Stimulated activated CD4-positive, alpha-beta T cell treated with anti-CD3 and anti-CD28 coated beads, Interleukin-4, amount 100 ng/mL, for 48 hours (primary cell): ENCODE measurements at regions not wholly inside any gene's neighbourhood (a gene's known extent, or its start where the extent isn't known, plus 50 kb on each side); places are given as distances from the start of the nearest gene placed in this dataset.

Source experiments
- DNase-seq, 2 donors: peaks; one replicate each; pipeline ENCODE4 v3.0.0-alpha.2; 2020; ENCODE audit warnings: low read depth in 2 of 2

DNA sequence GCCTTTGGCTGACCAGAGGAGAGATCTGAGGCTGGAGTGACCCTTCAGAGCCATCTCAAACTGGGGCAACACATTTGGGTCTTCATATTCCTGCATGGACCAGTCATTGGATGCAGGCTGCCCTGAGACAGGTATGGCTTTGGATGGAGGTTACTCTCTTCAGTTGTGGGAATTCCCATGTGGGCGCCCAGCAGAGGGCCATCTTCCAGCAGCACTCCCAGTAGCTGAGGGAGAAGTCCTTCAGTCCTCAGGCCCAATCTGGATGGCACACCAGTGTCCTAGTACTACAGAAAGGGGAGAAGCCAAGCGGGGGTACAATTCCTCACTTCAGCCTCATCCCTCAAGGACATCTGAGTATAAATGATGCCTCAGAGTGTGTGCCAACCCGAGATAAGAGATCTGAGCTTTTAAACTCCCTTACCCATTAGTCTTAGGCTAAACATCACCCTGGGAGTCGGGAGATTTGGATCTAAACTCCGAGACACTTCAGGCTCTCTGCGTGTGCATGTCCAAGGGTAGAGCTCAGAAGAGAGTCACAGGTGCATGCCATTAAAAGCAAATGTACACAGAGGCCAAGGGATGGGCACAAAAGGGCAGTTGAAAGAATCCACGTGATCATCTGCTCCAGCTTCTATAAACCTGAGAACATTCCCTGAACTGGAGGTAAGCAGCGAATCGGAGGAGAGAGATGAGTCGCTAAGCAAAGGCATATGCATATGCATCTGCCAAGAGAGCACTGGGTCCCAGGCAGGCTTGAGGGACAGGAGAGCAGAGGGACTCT, 204.6 kb downstream of the CD83 start:
- DNase-seq: no peak

- no peak for DNase-seq
Observed at GRCh38 chr6:14322841-14323240, 205.3 kb downstream of the CD83 start.

- DNase-seq: no peak
Observed at GRCh38 chr6:14326774-14327173, 209.2 kb downstream of the CD83 start.

DNA sequence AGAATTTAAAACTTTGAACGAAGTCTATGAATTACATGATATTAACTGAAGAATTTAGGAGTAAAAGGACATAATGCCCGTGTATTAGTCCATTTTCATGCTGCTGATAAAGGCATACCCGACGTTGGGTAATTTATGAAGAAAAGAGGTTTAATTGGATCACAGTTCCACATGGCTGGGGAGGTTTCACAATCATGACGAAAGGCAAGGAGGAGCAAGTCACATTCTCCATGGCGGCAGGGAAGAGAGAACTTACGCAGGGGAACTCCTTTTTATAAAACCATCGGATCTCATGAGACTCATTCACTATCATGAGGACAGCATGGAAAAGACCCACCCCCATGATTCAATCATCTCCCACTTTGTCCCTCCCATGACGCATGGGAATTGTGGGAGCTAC, 210.6 kb downstream of the CD83 start:
- DNase-seq: no peak

DNA sequence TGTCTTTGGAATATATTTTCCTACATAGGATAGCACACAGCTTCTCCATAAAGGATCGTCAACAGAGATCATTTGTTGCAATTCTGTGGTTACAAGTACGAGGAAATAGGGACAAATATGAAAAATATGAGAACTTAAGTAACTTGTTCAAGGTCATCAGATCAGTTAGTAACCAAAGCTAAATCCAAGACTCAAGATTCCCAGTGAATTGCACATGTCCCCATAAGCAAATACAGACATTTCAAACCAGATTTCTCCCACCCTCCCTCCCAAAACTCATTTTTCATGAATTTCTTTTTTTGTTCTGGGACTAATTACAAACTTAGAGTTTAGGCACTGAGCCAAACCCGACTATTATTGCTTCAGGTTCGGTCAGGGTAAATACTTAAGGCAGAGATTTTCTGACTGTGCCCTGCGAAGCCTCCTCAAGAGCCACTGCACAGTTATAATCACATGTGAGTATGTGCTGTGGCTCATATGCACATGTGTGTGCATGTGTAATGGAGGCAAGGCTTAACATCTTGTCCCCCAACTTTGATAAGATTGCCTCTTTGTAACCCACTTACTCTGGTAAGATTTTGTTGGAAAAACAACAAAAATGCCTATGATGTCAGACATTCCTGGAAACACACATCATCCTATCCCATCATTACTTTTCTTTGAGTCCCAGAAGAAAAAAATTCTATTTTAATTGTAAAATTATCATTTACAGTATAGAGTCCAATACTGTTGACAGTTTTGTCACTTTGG, 216.2 kb downstream of the CD83 start:
- no peak for DNase-seq

GRCh38 chr6:14335071-14335470, 217.5 kb downstream of the CD83 start:
- no peak for DNase-seq

DNA sequence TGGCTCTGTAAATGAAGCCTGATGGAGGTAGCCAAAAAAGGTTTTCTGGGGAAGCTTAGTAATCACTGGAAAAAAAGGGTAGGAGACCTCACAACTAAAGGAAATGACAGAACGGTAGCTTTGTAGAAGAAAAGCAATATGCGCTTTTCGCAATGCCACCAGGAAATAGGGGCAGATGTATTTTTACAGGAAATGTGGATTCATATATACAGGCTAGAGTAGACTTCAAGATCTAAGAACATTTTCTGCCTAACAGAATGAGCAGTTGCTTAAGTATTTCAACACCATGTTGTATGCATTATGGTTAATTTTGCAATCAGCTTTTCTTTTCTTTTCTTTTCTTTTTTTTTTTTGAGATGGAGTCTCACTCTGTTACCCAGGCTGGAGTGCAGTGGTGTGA, 219.6 kb downstream of the CD83 start:
- DNase-seq: no peak

DNA sequence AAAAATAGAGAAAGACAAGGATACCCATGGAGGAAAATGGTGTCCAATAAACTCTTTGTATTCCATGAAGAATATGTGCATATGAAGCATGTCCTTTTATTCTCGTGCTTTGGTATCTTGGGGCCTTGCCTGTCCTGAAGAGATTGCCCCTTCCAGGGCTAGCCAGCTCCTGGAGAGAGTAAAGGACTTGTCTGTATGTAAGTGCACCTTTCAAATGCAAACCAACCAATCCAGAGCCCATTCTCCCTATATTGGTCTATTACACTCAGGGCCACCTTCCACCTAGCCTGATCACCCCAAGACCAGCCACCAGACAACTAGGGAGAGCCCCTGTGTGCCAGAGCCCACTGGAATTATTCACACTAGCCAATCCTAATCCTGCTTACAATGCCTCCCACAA, 221.6 kb downstream of the CD83 start:
- DNase-seq: no peak

DNA sequence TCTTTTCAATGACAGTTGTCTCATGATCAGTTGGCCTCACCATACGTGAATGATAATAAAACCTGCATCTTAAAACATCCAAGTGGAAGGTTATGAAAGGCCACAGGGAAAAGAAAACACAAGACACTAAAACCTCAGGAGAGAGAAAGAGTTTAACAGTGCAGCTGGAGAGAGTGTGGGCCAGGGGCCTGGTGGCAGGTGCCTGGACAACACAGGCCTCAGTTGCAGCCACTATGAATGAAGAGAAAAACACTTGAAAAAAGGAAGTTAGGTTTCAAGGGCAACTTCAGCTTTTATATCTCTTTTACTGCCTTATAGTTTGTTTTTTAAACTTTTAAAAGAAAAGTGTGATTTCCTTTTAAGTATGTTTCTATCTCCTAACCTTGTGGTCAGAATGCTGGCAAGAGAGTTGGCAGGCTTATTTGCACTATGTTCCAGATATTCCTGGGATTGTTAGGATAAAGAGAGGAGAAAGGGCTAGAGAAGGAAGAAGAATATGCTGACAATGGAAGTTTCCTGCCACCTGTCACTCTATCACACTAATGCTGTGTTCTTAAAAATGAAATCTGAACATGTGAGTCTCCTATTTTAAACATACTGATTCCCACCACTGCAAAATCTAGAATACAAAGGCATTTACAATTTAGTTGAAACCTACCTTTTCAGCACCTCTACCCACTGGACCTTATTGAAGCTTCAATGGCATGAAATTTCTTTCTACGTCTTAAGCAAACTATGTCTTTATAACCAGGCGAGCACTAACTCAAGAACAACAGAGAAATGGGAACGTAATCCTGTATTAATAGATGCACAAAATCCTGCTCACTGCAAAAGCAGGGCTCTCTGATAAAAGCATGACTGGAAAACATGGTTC, 222.4 kb downstream of the CD83 start:
- no peak for DNase-seq

DNA sequence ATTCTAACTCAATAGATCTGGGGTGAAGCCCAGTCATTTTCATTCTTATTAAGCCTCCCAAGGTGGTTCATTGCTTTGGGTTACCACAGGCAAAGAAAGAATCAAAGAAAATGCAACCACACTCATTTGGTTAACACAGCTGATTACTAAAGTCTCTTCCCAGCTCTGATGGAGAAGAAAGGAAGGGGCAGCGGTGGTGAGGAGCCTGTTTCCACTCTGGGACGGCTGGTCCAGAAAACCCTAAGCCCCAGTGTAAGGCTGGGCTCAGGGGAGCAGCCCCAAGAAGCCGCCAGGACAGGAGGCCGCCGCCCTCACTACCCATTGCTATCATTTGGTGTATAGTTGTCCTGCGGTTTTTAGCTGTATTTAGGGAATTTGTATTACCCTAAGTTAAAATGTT, 226.9 kb downstream of the CD83 start:
- no peak for DNase-seq

- no peak for DNase-seq
Observed at GRCh38 chr6:14348389-14348788, 230.8 kb downstream of the CD83 start.

DNA sequence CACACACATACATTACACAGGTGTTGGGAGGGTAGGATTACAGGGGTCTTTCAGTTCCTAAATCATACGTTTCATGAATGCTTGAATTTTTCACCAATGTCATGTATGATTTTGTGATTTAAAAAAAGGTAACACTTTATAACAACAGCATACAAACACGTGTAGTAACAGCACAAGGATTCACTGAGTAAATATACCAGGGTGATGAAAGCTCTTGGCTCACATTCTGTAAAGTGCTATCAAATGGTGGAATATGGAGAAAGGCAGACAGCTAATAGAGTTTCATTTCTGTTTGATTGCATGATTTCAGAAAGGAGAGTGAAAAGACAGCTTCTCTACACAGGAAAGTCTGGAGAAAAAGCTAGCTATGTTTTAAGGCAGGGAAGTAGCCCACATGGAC, 231.9 kb downstream of the CD83 start:
- DNase-seq: no peak

DNA sequence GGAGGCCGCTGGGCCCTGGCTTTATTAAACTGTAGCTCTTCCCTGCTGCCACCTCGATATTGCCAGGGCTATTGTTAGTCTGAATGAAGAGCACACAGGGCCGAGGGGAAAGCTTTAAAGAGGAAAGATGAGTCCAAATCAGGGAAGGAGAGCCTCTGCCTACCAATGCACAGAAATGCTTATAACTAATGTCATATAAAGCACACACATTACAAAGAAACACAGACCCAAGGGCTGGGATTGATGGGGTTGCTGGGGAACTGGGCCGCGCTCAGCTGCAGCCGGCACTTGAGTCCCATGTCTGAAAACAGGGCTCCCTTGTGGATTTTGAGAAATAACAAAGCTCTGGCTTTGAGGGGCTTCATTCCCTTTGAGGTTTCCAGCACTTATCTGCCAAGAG, 232.6 kb downstream of the CD83 start:
- no peak for DNase-seq

- DNase-seq: no peak
Observed at GRCh38 chr6:14353281-14353680, 235.7 kb downstream of the CD83 start.

DNA sequence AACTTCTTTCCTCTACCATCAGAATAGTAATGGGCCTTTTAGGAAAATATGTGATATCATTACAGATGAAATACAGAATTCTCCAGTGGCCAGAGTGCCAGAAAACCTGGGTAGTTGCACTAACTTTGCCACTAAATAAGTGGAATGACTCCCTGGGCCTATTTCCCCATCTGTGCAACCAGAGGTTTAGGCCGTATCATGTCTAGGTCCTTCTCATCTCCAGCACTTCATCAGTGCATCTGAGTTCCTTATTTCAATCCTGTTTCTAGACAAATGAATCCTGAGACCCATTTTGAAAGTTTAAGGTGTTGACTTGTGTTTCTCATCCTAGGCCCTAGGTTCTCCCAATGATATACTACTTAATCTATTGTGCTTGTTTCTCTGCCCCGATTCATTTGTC, 236.2 kb downstream of the CD83 start:
- no peak for DNase-seq

GRCh38 chr6:14354919-14355572, 237.5 kb downstream of the CD83 start:
- peak; percentile 26 to 40 for DNase-seq

- no peak for DNase-seq
Observed at GRCh38 chr6:14359438-14359837, 241.9 kb downstream of the CD83 start.

- DNase-seq: no peak
Observed at GRCh38 chr6:14360565-14360964, 243.0 kb downstream of the CD83 start.

DNA sequence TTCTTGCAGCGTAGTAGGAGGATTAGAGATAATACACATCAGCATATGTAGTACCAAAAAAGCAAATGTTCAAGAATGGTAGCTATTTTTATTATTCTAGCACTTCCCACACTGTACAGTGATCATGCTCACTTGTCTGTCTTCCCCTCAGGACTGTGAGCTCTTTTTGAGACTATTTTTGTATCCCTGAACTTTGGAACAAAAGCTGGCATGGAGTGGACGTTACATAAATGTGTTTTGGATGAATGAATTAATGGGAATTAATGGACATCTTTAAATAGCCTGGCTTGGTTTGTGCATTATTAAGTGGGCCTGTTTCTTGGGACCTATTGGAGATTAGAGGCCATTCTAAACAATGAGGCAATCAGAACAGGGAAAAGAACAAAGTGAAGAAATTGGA, 243.7 kb downstream of the CD83 start:
- DNase-seq: no peak

- no peak for DNase-seq
Observed at GRCh38 chr6:14361956-14362587, 244.5 kb downstream of the CD83 start.

- DNase-seq: no peak
Observed at GRCh38 chr6:14364370-14364769, 246.8 kb downstream of the CD83 start.
